ENCODE measurements at regions not wholly inside any gene's neighbourhood (a gene's known extent, or its start where the extent isn't known, plus 50 kb on each side); places are given as distances from the start of the nearest gene placed in this dataset.

- TF ChIP-seq NFYB (CRISPR knock-in tag; conservative IDR thresholded peaks at IDR 0.05; ENCODE audit: low read depth) (no peak), USF1 (CRISPR knock-in tag; IDR thresholded peaks at IDR 0.05) (no peak), ZNF263 (CRISPR knock-in tag; IDR thresholded peaks at IDR 0.05; ENCODE audit: low read depth) (no peak), NR1H2 (CRISPR knock-in tag; IDR thresholded peaks at IDR 0.05) (no peak), OVOL2 (CRISPR knock-in tag; IDR thresholded peaks at IDR 0.05; ENCODE audit: borderline replicate concordance) (no peak), CTCF (IDR thresholded peaks at IDR 0.05) (no peak)
These were observed 424.0 kb upstream of the C2CD4B start for GRCh38 chr15:62588938-62589670.
